HepG2 (cell line): ENCODE measurements at regions not wholly inside any gene's neighbourhood (a gene's known extent, or its start where the extent isn't known, plus 50 kb on each side); places are given as distances from the start of the nearest gene placed in this dataset.
A peak's percentile ranks its signal among the peaks of the same experiment; 100 is the strongest.

ENCODE experiments used
- ATAC-seq: fragments of 200-7000 bp; cut with Tn5 transposase; 3 replicates; pipeline ENCODE4 v1.9.1; 2020; ENCODE audit warnings: mild to moderate bottlenecking, moderate library complexity
- BruUV-seq: library from RNA; stranded (reverse); fragments of 400-500 nt; replicated peaks from 2 replicates; lab custom pipeline; 2021; lab: Mats Ljungman, UMichigan
- CTCF ChIA-PET: fragments of 300-600 bp; formaldehyde crosslinking; extraction: SDS; loops from one replicate; lab custom pipeline; 2021; ENCODE audit warnings: low total read pairs, inconsistent platforms, low intra/inter-chr PET ratio; lab: Yijun Ruan, JAX
- POLR2A ChIA-PET: fragments of 350-600 bp; sonication (Branson Sonifier 250); formaldehyde crosslinking; loops from one replicate; lab custom pipeline; 2020; ENCODE audit warnings: antibody characterized with exemption, inconsistent platforms; lab: Yijun Ruan, JAX
- DNase-seq: peaks from one replicate; pipeline ENCODE4 v3.0.0-alpha.2; 2015; ENCODE audit warnings: low spot score
- FAIRE-seq: peaks from 3 replicates; lab custom pipeline; 2011; peaks lifted over from hg19 to GRCh38; lab: Jason Lieb, UNC
- H2AFZ ChIP-seq: one replicate; pipeline ENCODE4 v1.6.1; 2011; ENCODE audit warnings: low read length, inconsistent platforms
- H3K27ac ChIP-seq: fragments of 300-600 bp; 3 replicates; pipeline ENCODE4 v1.8.0; 2011; ENCODE audit warnings: mixed run types, mild to moderate bottlenecking, mixed read lengths, low read length, inconsistent platforms; ENCODE audit not compliant: insufficient read depth; ENCODE audit errors: extremely low read length
- H3K27me3 ChIP-seq, 2 experiments: fragments of 200-600 bp in 1 of 2; 2 replicates in 1 of 2; 3 replicates in 1 of 2; pipeline versions ENCODE4 v1.6.0 to v1.8.0; 2011; ENCODE audit warnings: low read length in 2 of 2, mild to moderate bottlenecking in 2 of 2, moderate library complexity in 2 of 2, inconsistent platforms in 1 of 2; ENCODE audit not compliant: insufficient read depth in 2 of 2, control insufficient read depth in 1 of 2
- H3K36me3 ChIP-seq, 2 experiments: fragments of 200-600 bp in 1 of 2; replicated peaks in 1 of 2; 2 replicates in 1 of 2; 3 replicates in 1 of 2; pipeline versions ENCODE4 v1.5.1 to v1.8.0; 2011; ENCODE audit warnings: low read length in 2 of 2, inconsistent platforms in 1 of 2; ENCODE audit not compliant: insufficient read depth in 2 of 2, control insufficient read depth in 1 of 2
- H3K4me1 ChIP-seq: 2 replicates; pipeline ENCODE4 v1.5.1; 2012; ENCODE audit warnings: low read length, inconsistent platforms; ENCODE audit not compliant: insufficient read depth
- H3K4me2 ChIP-seq: 2 replicates; pipeline ENCODE4 v1.6.0; 2011; ENCODE audit warnings: low read depth, low read length, inconsistent platforms
- H3K4me3 ChIP-seq, 3 experiments: fragments of 200-600 bp in 1 of 3; sonication (generic), shearing (Covaris generic) in 1 of 3; replicated peaks in 1 of 3; 2 replicates each; pipeline ENCODE4 v1.5.1; 2011 to 2016; ENCODE audit warnings: low read length in 3 of 3, inconsistent platforms in 2 of 3, low read depth in 2 of 3, mild to moderate bottlenecking in 2 of 3, control low read depth in 1 of 3, mixed read lengths in 1 of 3; ENCODE audit not compliant: insufficient read depth in 1 of 3
- H3K79me2 ChIP-seq: one replicate; pipeline ENCODE4 v1.6.1; 2011; ENCODE audit warnings: low read length, inconsistent platforms; ENCODE audit not compliant: insufficient read depth
- H3K9ac ChIP-seq: 2 replicates; pipeline ENCODE4 v1.6.0; 2011; ENCODE audit warnings: mild to moderate bottlenecking, low read depth, low read length, inconsistent platforms; ENCODE audit not compliant: insufficient read depth
- H3K9me3 ChIP-seq: 2 replicates; pipeline ENCODE4 v1.5.1; 2012; ENCODE audit warnings: mild to moderate bottlenecking, low read length
- H4K20me1 ChIP-seq: 2 replicates; pipeline ENCODE4 v1.6.0; 2011; ENCODE audit warnings: inconsistent platforms, mild to moderate bottlenecking, low read length, moderate library complexity; ENCODE audit not compliant: insufficient read depth
- HMGXB3 ChIP-seq: sonication (generic); formaldehyde crosslinking; IDR thresholded peaks from 2 replicates; pipeline ENCODE4 v1.4.0; 2020; ENCODE audit warnings: missing genetic modification reagents, borderline replicate concordance
- KAT2B ChIP-seq: fragments of 150-350 bp; IDR thresholded peaks from 2 replicates; pipeline ENCODE4 v1.6.1; 2014; ENCODE audit warnings: low read depth, low read length, borderline replicate concordance
- WGBS: methylation state at CpG from one replicate; pipeline ENCODE4 v1.1.6; 2017; ENCODE audit warnings: low lambda C conversion rate; 5-methylcytosine and 5-hydroxymethylcytosine counted together
- in situ Hi-C: cut with HindIII; loops from 2 replicates; pipeline ENCODE4 v1.10.0; 2017; ENCODE audit warnings: low pct_unique_long_range_greater_than_20kb; ENCODE audit not compliant: extremely low pct_ligation_motif_present
- intact Hi-C: fragments of 100-400 bp; cut with micrococcal nuclease; formaldehyde crosslinking; loops from one replicate; pipeline ENCODE4 v1.10.0; 2022; ENCODE audit not compliant: unreplicated experiment

GRCh38 chr6:140274548-140274947 lies 900.1 kb upstream of the CITED2 start:
- POLR2A ChIA-PET: no interaction called here
- FAIRE-seq: no peak

More at GRCh38 chr6:140274548-140274947, 900.1 kb upstream of the CITED2 start:
- H4K20me1 ChIP-seq: no peaks in the 10 kb centered on the region
- H3K4me1 ChIP-seq: no peaks in the 10 kb centered on the region
- H3K36me3 ChIP-seq: no peaks in the 10 kb centered on the region
- H3K27me3 ChIP-seq: no peaks in the 10 kb centered on the region
- TF ChIP-seq KAT2B: peak; percentile 92
- TF ChIP-seq HMGXB3 (CRISPR knock-in tag): no peak
- DNase-seq: no peak
- no peak overlapping the region for H3K4me3 ChIP-seq
- H3K9ac ChIP-seq: no peak overlapping the region
- in situ Hi-C loops: no loop called here
- H3K79me2 ChIP-seq: no peaks in the 10 kb centered on the region
- no peak overlapping the region for H3K27ac ChIP-seq
- H3K9me3 ChIP-seq: 0 out of 2 replicates have a peak, but pooled peaks cover 3% of the 10 kb centered on the region
- no peak overlapping the region for H2AFZ ChIP-seq
- no peak for ATAC-seq
- CTCF ChIA-PET: no interaction called here
- no TSS peak for BruUV-seq
- intact Hi-C loops: no loop called here
- no peak overlapping the region for H3K4me2 ChIP-seq
- WGBS: 3% methylated on average over 2 of the region's 2 CpGs
